ENCODE measurements at regions not wholly inside any gene's neighbourhood (a gene's known extent, or its start where the extent isn't known, plus 50 kb on each side); places are given as distances from the start of the nearest gene placed in this dataset.

DNA sequence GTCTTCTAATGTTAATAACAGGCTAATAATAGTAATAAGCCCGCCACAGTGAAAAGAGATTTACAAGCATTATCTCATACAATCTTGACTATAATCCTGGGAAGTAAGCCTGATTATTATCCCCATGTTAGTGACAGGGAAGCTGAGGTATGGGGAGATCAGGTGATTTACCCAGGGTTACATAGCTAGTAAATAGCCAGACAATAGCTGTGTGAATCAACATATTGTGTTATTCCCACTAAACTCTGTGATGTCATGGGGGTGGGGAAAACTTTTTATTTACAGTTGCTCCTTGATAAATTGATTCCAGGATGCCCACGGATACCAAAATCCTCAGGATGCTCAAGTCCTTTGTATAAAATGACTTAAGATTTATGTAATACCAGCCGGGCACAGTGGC is 181.9 kb downstream of the LMO4 start:
- H3K27ac ChIP-seq = no peak overlapping the region
- no peak for TF ChIP-seq ZFX (IDR thresholded peaks at IDR 0.05)
- TF ChIP-seq, protein P1, sequence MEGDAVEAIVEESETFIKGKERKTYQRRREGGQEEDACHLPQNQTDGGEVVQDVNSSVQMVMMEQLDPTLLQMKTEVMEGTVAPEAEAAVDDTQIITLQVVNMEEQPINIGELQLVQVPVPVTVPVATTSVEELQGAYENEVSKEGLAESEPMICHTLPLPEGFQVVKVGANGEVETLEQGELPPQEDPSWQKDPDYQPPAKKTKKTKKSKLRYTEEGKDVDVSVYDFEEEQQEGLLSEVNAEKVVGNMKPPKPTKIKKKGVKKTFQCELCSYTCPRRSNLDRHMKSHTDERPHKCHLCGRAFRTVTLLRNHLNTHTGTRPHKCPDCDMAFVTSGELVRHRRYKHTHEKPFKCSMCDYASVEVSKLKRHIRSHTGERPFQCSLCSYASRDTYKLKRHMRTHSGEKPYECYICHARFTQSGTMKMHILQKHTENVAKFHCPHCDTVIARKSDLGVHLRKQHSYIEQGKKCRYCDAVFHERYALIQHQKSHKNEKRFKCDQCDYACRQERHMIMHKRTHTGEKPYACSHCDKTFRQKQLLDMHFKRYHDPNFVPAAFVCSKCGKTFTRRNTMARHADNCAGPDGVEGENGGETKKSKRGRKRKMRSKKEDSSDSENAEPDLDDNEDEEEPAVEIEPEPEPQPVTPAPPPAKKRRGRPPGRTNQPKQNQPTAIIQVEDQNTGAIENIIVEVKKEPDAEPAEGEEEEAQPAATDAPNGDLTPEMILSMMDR (conservative IDR thresholded peaks at IDR 0.05) = no peak

DNA sequence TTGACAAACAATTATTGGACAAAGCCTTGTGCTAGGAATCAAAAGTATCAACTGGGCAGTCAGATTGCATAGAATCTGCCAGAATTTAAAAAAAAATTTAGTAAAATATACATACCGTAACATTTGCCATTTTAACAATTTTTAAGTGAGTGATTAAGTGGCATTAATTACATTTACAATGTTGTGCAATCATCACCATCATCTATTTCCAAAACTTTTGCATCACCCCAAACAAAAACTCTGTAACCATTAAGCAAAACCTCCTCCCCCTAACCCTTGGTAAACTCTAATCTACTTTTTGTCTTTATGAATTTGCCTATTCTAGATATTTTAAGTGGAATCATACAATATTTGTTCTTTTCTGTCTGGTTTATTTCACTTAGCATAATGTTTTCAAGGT is 182.8 kb downstream of the LMO4 start:
- H3K27ac ChIP-seq = no peak overlapping the region
- TF ChIP-seq, protein P1 (conservative IDR thresholded peaks at IDR 0.05) = no peak
- no peak for TF ChIP-seq ZFX (IDR thresholded peaks at IDR 0.05)

DNA sequence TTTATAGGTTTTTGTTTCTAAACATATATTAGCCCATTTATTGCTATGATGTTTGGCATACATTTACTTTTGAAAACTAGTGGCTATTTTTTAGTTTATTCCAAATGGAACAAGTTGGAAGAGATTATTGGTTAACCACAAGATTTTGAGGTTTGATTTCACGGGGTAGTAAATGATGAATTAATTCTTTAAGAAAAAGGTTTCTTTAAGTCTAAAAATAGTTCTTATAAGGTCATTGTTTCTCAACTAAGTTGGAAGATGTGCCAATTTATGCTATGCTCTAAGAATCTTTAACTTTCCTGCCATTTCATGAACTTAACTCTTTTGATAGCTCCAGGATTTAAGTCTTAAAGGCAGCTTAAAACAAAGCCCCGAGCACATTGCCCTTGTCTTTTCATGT is 183.8 kb downstream of the LMO4 start:
- TF ChIP-seq, protein P1 (conservative IDR thresholded peaks at IDR 0.05) = no peak
- TF ChIP-seq ZFX (IDR thresholded peaks at IDR 0.05) = no peak
- H3K27ac ChIP-seq = no peak overlapping the region

DNA sequence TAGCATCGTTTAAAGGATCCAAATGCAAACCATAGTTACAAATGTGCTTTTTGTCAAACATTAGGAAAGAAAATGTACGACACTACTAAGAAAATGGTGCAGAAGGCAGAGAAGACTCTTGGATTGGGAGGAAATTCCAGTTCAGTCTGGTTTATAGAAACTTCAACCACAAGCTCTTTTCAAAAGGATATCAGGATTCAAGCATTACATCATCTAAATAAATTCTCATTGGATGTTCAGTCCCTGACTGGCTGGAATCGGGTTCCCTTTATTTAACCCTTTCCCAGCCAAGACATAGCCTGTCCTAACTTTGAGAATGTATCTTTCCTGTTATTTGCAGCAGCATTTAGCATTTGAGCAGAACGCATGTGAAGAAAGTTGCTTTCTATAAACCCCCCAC is 184.6 kb downstream of the LMO4 start:
- no peak overlapping the region for H3K27ac ChIP-seq
- TF ChIP-seq, protein P1 (conservative IDR thresholded peaks at IDR 0.05) = no peak
- TF ChIP-seq ZFX (IDR thresholded peaks at IDR 0.05) = no peak

DNA sequence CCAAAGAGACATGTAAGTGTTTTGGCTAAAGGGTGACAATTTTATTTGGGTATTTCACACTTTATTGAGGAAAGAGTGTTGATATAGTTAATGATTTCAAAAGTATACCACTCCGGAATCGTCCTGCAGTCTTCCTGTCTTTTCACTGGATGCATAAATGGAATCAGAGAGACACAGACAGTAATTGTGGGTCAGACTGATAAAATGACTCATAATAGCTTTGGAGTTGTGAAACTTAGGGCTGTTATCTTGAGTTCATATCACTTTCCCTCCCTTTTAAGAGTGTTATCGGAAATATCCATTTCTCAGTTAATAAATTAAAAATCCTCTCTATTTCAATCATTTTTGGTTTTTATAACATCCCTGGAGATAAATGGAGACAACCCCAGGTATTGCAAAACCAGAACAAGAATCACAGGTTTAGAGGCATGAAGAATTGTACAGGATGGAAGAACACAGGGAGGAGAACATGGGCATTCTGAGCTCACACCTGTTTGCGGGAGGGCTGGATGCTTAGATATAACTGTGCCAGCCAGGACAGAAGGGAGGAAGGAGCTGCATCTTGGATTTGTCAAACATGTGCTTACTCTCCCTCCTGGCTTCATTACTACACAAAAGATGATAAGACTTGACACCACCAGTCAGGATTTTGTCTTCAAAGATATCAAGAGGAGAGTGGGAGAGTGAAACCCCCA is 185.4 kb downstream of the LMO4 start:
- TF ChIP-seq, protein P1 (conservative IDR thresholded peaks at IDR 0.05) = no peak
- TF ChIP-seq ZFX (IDR thresholded peaks at IDR 0.05) = no peak
- no peak overlapping the region for H3K27ac ChIP-seq

DNA sequence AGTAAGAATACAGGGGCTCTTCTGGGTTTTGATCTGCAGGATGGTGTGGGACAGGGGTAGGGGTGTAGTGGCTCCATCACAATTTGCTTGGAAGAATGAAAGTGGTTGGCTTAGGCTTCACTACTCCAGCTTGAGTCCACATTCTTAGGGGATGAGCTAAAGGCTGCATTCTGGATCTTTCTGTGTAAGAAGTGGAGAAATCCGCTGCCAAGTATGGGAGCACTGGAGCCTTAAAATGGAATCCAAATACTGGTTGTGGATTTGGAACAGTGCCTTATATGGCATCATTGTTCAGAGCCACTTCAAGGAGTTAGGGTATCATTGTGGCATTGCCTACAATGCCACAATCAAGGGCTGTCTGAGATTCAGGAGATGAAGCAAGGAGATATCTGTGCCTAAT is 187.1 kb downstream of the LMO4 start:
- TF ChIP-seq ZFX (IDR thresholded peaks at IDR 0.05) = no peak
- TF ChIP-seq, protein P1 (conservative IDR thresholded peaks at IDR 0.05) = no peak
- H3K27ac ChIP-seq = no peak overlapping the region

DNA sequence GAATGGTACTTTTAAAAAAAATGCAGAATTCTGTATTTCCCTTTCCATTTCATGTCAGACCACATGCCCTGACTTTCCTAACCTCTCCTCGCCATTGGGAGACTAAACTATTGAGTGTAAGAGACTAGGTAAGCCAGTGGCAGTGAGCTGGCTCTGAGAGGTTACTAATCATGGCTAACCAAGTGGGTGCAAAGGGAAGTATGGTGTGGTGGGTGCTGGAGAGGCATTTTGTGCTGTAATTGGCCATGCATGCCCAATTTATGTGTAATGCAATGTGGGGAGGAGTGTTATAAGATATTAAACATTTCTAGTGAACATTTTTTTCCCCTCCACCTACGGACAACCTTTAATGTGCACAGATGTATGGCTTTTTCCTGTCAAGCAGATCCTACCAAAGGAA is 190.1 kb downstream of the LMO4 start:
- H3K27ac ChIP-seq = no peak overlapping the region
- no peak for TF ChIP-seq ZFX (IDR thresholded peaks at IDR 0.05)
- TF ChIP-seq, protein P1 (conservative IDR thresholded peaks at IDR 0.05) = no peak

Measured in C4-2B (cell line).